ENCODE measurements at regions not wholly inside any gene's neighbourhood (a gene's known extent, or its start where the extent isn't known, plus 50 kb on each side); places are given as distances from the start of the nearest gene placed in this dataset.

DNA sequence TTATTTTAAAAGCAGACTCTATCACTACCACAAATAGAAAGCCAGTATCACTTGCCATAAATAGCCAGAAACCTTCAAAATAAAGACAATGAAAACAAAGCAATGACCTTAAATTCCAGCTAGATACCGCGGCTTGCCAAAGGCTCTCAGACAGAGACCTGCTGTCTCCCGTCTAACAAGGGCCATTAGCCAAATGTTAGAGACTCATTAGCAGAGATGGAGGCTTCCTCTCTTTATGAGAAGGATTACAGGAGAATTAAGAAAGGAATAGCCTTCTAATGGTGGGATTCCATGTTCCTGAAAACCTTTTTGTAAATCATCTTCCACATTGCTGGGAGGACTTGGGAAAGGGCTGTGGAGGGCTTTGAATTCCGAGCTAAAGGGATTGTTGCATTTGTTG, 206.7 kb downstream of the AACS start:
- no peak for DNase-seq (ENCODE audit: low read depth)

DNA sequence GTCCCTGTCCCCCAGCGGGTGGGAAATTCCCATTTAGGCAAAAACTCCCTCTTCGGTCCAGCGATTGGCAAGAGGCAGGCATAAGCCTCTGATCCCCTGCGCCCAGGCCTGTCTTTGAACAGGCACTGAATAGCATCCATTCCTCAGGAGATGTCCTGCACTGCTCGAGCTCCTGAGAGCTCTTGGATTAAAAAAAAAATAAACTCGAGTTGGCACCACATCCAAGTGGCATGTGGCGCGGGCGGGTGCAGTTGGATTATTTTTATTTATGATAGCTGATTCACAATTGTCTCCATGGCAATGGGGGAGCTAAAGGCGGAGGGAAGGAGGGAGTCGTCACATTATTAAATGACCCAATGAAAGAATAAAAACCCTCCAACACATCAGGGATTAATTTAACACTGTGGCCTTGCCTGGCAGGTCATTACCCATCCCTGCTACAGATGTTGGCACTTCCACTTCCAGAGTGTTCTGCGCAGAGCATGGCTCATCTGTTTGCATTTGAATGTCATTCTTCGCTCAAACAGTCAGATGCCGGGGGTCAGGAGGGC, 207.2 kb downstream of the AACS start:
- DNase-seq (ENCODE audit: low read depth): no peak

DNA sequence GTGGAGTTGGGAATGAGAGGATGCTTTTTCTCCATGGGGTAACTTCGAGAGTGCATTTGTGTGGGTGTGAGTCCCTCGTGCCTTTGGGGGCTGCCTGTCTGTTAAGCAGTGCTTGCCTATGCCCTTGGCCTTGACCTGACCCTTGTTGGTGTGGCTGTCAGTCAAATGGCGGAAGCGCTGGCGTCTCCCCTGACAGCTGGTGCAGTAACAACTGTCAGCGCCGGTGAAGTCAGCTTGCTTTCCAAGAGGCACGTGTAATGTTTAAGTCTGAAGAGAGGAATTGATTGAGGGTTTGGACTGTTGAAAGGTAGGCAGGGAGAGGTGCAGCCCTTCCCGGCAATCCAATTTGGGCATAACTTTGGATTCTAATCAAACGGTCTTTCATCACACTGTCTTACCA, 211.3 kb downstream of the AACS start:
- no peak for DNase-seq (ENCODE audit: low read depth)

DNA sequence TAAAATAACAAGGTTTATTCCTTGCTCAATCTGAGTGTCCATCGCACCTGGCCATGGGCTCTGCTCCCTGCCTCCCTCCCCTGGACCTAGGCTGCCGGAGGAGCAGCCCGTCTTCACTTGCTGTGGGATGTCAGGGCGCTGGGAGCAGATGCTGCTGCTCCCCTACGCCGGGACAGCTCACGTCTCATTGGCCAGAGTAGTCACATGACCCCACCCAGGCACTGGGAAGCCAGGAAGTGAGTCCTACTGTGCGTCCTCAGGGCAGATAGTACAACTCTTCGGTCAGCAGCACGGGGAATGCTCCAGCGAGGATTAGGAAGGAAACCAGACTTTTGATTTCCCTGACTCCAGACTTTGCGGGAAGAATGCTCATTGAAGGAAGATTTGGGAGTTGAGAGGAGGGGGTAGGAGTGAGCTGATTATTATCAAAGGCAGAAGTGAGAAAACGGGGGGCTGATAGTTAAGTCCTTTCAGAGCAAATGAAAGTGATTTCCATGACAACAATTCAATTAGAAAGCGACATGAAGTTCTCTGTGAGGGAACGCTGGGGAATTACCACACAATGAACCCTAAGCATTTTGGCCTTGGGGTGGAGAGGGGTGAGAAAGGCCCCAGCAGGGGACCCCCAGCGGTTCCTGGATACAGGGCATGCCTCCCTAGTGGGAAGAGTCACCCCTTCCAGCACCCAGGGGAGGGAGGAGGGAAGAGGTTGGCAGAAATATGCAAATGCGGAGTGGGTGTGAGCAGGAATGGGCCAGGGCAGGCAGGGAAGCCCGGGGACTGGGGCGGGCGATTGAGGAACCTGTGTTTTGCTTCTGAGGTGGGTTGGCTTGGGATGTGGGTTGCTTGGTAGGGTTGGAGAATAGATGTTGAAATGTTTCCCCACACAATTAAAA, 215.5 kb downstream of the AACS start:
- no peak for DNase-seq (ENCODE audit: low read depth)

DNA sequence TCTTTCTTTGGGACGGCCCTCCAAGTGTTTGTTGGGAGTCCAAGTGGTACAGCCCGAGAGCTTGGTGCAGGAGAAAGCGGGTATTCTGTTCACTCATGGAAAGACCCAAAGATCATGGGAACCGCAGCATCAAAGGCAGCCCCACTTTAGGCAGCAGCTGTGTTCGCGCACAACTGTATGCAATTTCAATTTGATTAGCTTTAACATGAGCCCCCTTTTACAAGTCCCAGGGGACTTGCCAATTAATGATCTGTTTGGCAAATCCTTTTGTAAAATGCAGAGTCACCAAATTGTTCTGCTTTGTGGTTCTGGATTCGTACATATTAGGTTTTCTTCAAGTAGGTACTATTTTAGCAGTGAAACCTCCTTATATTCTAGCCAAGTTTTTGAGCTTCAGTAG, 217.7 kb downstream of the AACS start:
- DNase-seq (ENCODE audit: low read depth): no peak

DNA sequence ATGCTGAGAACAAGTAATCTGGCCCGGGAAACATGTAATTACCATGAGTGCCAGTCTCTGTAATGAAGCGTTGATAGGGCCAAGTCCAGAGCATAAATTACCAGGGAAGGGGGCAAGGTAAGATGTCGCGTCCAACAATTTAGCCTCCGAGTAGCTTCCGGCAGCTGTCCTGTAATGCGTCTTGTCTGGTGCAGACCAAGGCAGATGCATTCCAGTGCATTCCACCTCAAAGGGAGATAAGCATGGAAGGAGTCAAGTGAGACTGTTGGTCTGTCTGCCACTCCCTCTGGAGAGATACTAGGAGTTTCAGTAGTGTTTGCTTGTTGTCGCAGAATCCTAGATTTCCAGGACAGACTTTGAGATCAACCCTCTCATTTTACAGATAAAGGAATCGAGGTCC, 218.3 kb downstream of the AACS start:
- no peak for DNase-seq (ENCODE audit: low read depth)

DNA sequence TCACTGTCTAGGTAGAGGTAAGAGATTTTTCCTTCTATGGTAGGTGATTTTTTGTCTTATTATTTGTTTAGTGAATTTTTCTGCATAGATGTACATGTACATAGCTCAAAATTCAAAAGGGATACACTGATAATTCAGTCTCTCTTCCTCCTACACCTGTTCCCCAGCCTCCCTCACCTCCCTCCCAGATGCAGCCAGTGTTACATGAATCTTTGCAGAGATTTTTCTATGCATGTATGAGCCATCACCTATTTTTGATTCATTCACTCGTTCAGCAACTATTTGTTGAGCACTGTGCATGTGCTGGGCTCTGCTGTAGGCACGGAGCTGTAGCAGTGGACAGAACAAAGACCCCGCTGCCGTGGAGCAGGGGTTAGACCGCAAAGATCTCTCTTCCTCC, 218.9 kb downstream of the AACS start:
- no peak for DNase-seq (ENCODE audit: low read depth)

DNA sequence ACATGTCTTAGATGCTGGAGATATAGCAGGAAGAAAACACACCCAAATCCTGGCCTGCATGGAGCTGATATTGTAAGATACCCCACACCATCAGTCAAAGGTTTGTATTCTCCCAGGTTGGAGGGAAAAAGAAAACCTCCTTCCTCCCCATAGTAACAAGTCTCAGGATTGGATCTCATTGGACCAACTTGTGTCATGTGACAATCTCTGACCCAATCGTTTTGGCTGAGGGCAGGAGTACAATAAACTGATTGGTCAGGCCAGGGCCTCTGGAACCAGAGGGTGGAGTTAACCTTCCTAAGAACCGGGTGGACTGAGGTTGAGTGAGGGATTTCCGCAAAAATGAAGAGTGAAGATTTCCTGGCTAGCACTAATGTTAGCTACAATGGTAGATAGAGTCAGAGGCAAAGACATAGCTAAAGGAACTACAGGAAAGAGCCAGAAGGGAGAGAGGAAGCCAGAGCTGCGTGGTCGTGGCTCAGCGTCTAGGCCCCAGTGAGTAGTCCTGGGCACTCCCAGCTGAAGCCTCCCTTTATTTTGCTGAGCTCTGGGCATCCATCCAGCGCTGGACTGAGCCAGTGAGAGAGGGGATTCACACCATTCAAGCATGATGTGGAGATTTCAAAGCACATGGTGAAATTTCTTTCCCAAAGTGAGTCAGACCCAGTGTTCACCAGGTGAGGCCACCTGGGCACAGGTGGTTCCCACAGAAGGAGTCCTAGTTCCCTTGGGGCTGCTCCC, 219.9 kb downstream of the AACS start:
- DNase-seq (ENCODE audit: low read depth): no peak

DNA sequence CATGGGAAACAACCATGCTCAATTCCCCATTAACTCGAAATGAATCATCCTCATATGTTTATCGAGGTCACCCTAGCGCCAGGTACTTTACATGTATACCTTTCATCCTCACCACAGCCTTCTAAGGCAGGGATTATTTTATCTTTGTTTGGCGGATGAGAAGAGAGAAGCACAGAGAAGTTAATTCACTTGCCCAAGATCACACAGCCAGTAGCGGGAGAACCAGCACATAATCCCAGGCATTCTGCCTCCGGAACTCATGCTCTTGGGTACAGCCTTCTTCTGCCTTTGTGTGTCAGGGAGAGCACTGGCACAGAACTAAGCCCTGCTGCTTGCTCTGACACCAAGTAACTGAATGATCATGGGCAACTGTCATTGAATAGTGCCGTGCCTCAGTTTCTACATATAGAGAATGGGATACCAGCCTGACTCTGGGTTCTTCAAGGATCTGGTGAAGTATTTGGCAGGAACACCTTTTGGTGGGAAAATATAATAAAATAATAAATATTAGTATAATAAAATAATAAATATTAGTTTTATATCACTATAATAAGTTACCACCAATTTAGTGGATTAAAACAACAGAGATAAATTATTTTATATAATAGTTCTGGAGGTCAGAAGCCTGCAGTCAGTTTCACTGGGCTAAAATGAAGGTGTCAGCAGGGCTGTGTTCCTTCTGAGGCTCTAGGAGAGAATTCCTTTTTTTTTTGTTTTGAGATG, 220.9 kb downstream of the AACS start:
- DNase-seq (ENCODE audit: low read depth): no peak

DNA sequence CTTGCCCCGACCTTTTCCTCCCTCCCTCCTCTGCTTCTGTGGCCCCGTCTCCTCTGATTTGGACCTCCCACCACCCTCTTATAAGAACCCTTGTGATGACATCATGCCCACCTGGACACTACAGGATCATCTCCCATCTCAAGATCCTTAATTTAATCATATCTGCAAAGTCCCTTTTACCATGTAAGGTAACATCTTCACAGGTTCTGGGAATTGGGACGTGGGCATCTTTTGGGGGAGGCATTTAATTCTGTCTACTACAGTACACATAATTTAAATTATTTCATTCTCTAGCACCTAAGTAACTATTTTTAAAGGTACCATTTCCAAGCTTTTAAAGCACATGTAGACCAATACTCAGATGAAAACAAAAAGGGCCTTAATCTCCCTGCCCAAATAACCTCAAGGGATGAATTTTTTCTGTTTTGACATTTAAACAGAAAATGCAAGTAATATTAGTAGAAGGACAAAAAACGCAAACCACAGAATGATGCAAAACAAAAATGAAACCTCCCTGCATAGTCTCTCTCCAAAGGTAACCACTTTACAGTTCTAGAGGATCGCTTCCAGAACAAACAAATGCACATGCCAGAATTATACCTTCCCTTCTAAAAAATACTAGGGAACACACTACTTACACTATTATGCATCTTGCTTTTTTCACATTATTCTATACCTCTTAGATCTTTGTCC, 222.1 kb downstream of the AACS start:
- no peak for DNase-seq (ENCODE audit: low read depth)

DNA sequence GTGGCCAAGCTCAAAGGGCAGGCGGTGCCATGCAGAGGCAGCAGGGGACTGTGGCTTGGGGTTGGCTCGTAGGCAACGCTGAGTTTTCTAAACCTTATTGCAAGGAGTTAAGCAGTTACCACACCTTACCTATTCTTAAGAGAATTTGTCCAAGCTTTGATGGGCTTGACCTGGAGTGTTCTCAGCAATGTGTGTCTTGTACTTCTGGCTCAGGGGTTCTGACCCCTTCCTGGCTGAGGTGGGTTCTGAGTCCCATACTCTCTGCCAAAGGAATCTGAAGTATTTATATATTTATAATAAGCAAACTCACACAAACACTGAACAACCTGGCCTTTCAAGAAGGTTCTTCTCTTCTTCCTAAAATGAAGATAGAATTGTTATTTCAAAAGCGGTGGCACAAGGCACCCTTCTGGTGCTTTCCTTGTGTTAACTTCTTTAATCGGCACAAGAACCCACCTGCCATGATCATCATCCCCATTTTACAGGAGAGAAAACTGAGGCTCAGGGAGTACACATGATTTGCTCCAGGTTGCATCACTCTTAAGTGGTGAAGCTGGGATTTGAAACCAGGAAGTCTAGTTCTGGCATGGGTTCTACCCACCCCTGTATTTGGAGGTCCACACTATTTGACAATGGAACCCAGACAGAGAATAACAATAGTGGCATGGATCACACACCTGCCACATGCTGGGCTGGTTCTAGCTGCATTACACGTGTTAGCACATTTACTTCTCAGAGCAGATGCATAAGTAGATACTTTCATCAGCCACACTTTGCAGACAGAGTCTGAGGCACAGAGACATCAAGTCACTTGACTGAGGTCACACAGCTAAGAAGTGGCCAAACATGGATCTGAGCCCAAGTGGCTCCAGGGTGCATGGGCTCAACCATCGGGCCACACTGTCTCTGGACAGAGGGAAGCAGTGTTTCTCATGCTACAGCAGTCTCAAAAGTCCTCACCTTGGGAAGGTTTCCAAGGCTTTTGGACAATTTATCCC, 224.0 kb downstream of the AACS start:
- DNase-seq (ENCODE audit: low read depth): no peak

DNA sequence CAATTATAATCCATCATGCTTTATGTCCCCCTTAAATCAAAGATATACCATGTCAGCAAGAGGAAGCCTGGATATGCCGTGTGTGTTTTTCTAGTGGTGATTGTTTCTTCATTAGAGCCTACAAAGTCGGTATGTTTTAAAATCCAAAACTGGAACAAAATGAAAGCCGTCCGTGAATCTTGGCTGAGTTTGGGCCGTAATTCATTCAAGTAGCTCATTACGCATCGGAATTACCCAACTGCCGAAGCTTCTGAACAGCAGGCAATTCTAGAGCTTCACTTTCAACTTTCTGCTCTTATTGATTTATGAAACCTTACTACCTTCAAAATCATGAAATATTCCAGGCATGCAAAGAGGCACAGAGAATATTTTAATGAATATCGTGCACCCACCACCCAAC, 224.7 kb downstream of the AACS start:
- no peak for DNase-seq (ENCODE audit: low read depth)

DNA sequence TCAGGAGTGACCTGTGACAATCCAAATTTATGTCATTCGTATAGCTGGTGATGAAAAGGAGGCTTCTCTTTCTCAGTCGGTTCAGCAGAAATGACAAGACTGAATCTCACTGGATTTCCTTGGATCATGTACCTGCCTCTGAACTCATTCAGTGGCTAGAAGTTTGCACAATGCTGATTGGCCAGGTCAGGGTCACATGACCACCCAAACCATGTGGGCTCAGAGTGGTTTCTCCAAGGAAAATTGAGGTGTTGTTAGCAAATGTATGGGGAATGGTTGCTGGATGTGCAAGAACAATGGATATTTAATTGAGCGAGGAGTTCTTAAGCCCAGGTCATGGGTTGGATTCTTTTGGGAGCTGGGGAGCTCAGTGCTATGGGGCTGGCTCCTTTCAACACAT, 227.5 kb downstream of the AACS start:
- DNase-seq (ENCODE audit: low read depth): no peak

DNA sequence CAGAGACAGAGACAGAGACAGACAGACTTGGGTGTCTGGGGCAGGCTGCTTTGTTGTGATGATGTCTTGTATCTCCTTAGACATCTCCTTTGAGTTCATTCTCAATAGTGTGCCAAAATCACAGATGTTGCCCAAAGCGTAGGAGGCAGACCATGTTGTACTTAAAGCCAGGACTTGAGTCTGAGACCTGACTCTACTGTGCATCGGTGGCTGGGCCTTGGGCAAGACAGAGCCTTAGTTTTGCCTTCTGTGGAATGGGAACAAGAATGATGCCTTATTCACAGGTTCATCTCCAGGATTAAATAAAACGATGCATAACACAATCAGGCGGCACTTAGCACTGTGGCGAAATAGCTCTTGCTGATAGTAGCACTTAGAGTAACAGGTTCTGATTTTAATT, 230.3 kb downstream of the AACS start:
- DNase-seq (ENCODE audit: low read depth): no peak

DNA sequence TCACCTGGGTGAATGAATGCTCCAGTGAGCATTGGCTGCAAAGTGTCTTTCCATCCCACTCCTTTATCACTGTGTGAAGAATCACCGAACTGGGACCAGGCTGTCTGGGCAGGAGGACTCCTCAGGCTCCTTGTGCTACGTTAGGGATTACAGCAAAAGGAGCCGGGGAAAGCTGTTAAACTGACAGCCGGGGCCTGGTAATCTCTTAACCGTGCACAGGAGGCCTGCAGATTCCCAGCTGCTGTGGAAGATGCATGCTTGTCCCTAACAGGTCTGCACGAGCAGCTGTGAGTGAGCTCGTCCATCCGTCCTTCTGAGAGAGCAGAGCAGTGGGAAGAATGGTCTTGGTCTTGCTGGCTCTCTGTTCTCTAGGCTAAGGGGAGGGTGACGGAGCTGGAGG, 231.5 kb downstream of the AACS start:
- DNase-seq (ENCODE audit: low read depth): no peak

DNA sequence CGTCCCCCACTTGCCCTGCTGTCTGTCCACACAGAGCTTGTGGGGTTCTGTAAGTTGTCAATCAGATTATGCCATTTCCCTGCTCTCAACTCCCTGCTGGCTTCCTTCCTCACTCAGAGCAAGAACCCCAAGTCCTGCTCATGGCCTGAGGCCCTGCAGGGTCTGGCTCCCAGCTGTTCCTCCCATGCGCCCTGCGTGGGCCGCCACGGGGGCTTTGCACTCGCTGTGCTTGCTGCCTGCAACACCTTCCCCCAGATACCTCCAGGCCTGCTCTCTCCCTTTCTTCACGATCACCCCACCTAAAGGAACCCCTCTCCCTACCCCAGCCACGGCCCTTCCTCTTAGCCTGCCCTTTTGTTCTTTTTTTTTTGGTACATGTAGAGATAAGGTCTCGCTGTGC, 234.6 kb downstream of the AACS start:
- DNase-seq (ENCODE audit: low read depth): no peak

DNA sequence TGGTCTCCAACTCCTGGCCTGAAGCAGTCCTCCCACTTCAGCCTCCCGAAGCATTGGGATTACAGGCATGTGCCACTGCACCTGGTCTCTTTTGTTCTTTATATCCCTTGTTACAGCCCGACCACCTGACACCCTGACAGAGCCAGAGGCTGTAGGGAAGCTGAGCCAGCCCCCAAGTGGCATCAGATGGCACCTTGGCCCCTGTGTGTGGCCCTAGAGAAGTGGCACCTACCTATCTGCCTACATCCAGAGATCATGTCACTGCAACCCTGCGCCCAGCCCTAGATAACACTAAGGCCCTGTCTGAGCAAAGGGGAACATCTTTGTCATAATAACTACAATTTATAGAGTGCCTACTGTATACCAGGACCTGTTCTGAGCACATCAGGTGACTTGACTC, 235.0 kb downstream of the AACS start:
- DNase-seq (ENCODE audit: low read depth): no peak

DNA sequence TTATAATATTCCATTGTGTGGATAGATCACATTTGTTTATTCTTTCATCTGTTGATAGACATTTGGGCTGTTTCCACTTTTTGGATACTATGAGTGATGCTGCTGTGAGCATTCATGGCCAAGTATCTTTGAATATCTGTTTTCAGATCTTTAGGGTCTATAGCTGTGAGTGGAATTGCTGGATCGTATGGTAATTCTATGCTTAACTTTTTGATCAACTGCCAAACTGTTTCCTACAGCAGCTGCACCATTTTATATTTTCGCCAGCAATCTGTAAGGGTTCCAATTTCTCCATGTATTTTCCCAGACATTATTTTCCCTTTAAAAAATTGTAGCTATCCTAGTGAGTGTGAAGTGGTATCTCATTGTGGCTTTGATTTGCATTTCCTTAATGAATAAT, 238.1 kb downstream of the AACS start:
- no peak for DNase-seq (ENCODE audit: low read depth)

DNA sequence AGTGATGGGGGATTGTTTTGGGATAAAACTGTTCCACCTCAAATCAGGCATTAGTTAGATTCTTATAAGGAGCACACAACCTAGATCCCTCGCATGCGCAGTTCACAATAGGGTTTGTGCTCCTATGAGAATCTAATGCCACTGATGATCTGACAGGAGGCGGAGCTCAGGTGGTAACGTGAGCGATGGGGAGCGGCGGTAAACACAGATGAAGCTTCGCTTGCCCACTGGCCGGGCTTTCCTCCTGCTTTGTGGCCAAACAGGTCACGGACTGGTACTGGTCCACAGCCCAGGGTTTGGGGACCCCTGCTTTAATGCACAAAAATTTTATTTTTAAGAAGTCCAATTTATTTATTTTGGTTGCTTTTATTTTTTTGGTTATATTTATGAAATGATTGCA, 238.8 kb downstream of the AACS start:
- DNase-seq (ENCODE audit: low read depth): no peak

DNA sequence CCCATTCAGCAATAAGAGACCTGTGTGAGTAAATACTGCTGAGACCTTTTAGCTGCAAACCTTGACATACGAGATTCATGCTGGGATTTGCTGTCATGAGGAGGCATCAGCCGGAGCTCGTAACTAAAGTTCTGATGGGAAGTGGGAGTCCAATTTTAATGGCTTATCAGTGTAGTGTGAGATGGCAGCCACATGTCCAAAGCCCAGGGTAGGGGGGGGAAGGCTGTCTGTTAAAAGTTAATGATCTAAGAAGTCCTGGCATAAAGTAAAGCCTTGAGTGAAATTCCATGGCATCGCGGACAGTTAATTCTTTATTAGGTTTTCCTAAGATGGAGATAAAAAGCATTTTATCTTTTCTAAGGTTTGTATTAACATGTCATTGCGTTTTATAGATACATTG, 240.0 kb downstream of the AACS start:
- DNase-seq (ENCODE audit: low read depth): no peak

DNA sequence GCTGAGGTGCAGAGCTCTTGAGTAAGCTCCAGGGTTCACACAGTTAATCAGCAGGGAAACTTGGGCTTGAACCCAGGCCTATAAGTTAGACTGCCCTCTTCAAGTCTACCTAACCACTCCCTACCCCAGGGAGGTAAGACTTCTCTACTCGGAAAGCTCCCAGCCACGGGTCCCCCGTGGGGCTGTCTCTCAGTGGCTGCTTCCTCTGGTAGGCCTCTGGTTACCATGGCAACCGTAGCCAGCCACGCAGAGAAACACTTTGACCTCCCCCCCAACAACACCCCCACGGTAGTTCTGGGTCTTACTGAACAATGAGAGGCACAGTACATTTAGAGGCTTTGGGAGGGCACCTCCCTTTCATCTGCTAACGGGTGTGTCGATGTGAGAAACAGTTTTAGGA, 245.2 kb downstream of the AACS start:
- no peak for DNase-seq (ENCODE audit: low read depth)
